ENCODE measurements at regions not wholly inside any gene's neighbourhood (a gene's known extent, or its start where the extent isn't known, plus 50 kb on each side); places are given as distances from the start of the nearest gene placed in this dataset.

- Mint-ChIP-seq H3K4me3 (no peak overlapping the region), H3K9me3 (no peaks in the 10 kb centered on the region; the same call in 1 of the 2 replicates), H3K27ac (no peak overlapping the region), H3K27me3 (ENCODE audit: insufficient read depth) (no peaks in the 10 kb centered on the region; the same call in 1 of the 2 replicates), H3K4me1 (ENCODE audit: low read depth) (no peaks in the 10 kb centered on the region), H3K36me3 (ENCODE audit: low read depth) (no peaks in the 10 kb centered on the region)
- TF ChIP-seq CTCF (IDR thresholded peaks at IDR 0.05): no peak
- no peak for DNase-seq
Observed at GRCh38 chr9:82616545-82616944, 446.4 kb downstream of the RASEF start.

GRCh38 chr9:82621447-82621846, 441.5 kb downstream of the RASEF start:
- Mint-ChIP-seq H3K9me3 (no peaks in the 10 kb centered on the region; the same call in 1 of the 2 replicates), H3K36me3 (ENCODE audit: low read depth) (no peaks in the 10 kb centered on the region), H3K4me1 (ENCODE audit: low read depth) (no peaks in the 10 kb centered on the region), H3K27ac (no peak overlapping the region), H3K4me3 (no peak overlapping the region), H3K27me3 (ENCODE audit: insufficient read depth) (no peaks in the 10 kb centered on the region)
- no peak for TF ChIP-seq CTCF (IDR thresholded peaks at IDR 0.05)
- DNase-seq: no peak

GRCh38 chr9:82637368-82637767, 425.6 kb downstream of the RASEF start:
- Mint-ChIP-seq H3K36me3 (ENCODE audit: low read depth) (no peaks in the 10 kb centered on the region; the same call in 1 of the 2 replicates), H3K9me3 (peaks cover 20% of the 10 kb centered on the region), H3K4me1 (ENCODE audit: low read depth) (no peaks in the 10 kb centered on the region), H3K27me3 (ENCODE audit: insufficient read depth) (no peaks in the 10 kb centered on the region; the same call in 1 of the 2 replicates), H3K27ac (no peak overlapping the region), H3K4me3 (no peak overlapping the region)
- no peak for TF ChIP-seq CTCF (IDR thresholded peaks at IDR 0.05)
- DNase-seq: no peak

GRCh38 chr9:82645600-82645999, 417.3 kb downstream of the RASEF start:
- no peak overlapping the region for H3K4me3 Mint-ChIP-seq
- H3K4me1 Mint-ChIP-seq (ENCODE audit: low read depth): no peaks in the 10 kb centered on the region
- H3K9me3 Mint-ChIP-seq: peaks cover 18% of the 10 kb centered on the region
- H3K27me3 Mint-ChIP-seq (ENCODE audit: insufficient read depth): no peaks in the 10 kb centered on the region
- TF ChIP-seq CTCF (IDR thresholded peaks at IDR 0.05): no peak
- H3K27ac Mint-ChIP-seq: no peak overlapping the region
- no peaks in the 10 kb centered on the region for H3K36me3 Mint-ChIP-seq (ENCODE audit: low read depth)
- no peak for DNase-seq

GRCh38 chr9:82650368-82650767, 412.6 kb downstream of the RASEF start:
- H3K9me3 Mint-ChIP-seq: peaks cover 12% of the 10 kb centered on the region
- H3K36me3 Mint-ChIP-seq (ENCODE audit: low read depth): no peaks in the 10 kb centered on the region
- no peak overlapping the region for H3K27ac Mint-ChIP-seq
- DNase-seq: no peak
- H3K27me3 Mint-ChIP-seq (ENCODE audit: insufficient read depth): no peaks in the 10 kb centered on the region
- H3K4me1 Mint-ChIP-seq (ENCODE audit: low read depth): no peaks in the 10 kb centered on the region
- no peak overlapping the region for H3K4me3 Mint-ChIP-seq
- no peak for TF ChIP-seq CTCF (IDR thresholded peaks at IDR 0.05)

GRCh38 chr9:82651474-82651873, 411.5 kb downstream of the RASEF start:
- Mint-ChIP-seq H3K4me3 (no peak overlapping the region), H3K27me3 (ENCODE audit: insufficient read depth) (no peaks in the 10 kb centered on the region), H3K27ac (no peak overlapping the region), H3K36me3 (ENCODE audit: low read depth) (no peaks in the 10 kb centered on the region), H3K9me3 (peaks cover 12% of the 10 kb centered on the region), H3K4me1 (ENCODE audit: low read depth) (no peaks in the 10 kb centered on the region)
- no peak for DNase-seq
- no peak for TF ChIP-seq CTCF (IDR thresholded peaks at IDR 0.05)
